GM18519 (cell line): ENCODE measurements at regions not wholly inside any gene's neighbourhood (a gene's known extent, or its start where the extent isn't known, plus 50 kb on each side); places are given as distances from the start of the nearest gene placed in this dataset.

Experiments
- ATAC-seq: cut with Tn5 transposase; IDR thresholded peaks from one replicate; pipeline ENCODE4 v1.9.1; 2021; ENCODE audit warnings: mild to moderate bottlenecking, moderate library complexity; ENCODE audit not compliant: unreplicated experiment, low FRiP score

GRCh38 chr13:48761256-48761655, 107.5 kb downstream of the CYSLTR2 start:
- ATAC-seq, result no peak

- peak; percentile 95 for ATAC-seq
Observed at GRCh38 chr13:48769107-48769704, 115.5 kb downstream of the CYSLTR2 start.

GRCh38 chr13:48770372-48770771, 116.6 kb downstream of the CYSLTR2 start:
- no peak for ATAC-seq

GRCh38 chr13:48772908-48773307, 119.2 kb downstream of the CYSLTR2 start:
- no peak for ATAC-seq

GRCh38 chr13:48773531-48774275, 120.0 kb downstream of the CYSLTR2 start:
- ATAC-seq, result no peak

GRCh38 chr13:48775285-48775684, 121.6 kb downstream of the CYSLTR2 start:
- ATAC-seq, result no peak

GRCh38 chr13:48775804-48776203, 122.1 kb downstream of the CYSLTR2 start:
- ATAC-seq, result no peak

GRCh38 chr13:48776401-48776800, 122.7 kb downstream of the CYSLTR2 start:
- ATAC-seq, result no peak

- ATAC-seq, result no peak
Observed at GRCh38 chr13:48778610-48779009, 124.9 kb downstream of the CYSLTR2 start.

GRCh38 chr13:48780713-48781341, 127.1 kb downstream of the CYSLTR2 start:
- no peak for ATAC-seq

GRCh38 chr13:48782429-48782840, 128.7 kb downstream of the CYSLTR2 start:
- no peak for ATAC-seq

GRCh38 chr13:48783181-48783630, 129.5 kb downstream of the CYSLTR2 start:
- no peak for ATAC-seq

- ATAC-seq, result no peak
Observed at GRCh38 chr13:48783695-48784230, 130.0 kb downstream of the CYSLTR2 start.

GRCh38 chr13:48784916-48785548, 131.3 kb downstream of the CYSLTR2 start:
- ATAC-seq, result no peak

GRCh38 chr13:48790199-48790598, 136.5 kb downstream of the CYSLTR2 start:
- ATAC-seq, result no peak

GRCh38 chr13:48790966-48791365, 137.2 kb downstream of the CYSLTR2 start:
- ATAC-seq, result no peak

- ATAC-seq, result no peak
Observed at GRCh38 chr13:48797127-48797526, 143.4 kb downstream of the CYSLTR2 start.

GRCh38 chr13:48797761-48798160, 144.0 kb downstream of the CYSLTR2 start:
- ATAC-seq, result no peak

- ATAC-seq, result no peak
Observed at GRCh38 chr13:48798180-48798579, 144.5 kb downstream of the CYSLTR2 start.

GRCh38 chr13:48801255-48801654, 147.5 kb downstream of the CYSLTR2 start:
- no peak for ATAC-seq
